GM19438 (cell line): ENCODE measurements at regions not wholly inside any gene's neighbourhood (a gene's known extent, or its start where the extent isn't known, plus 50 kb on each side); places are given as distances from the start of the nearest gene placed in this dataset.

Source experiments
- ATAC-seq: cut with Tn5 transposase; IDR thresholded peaks from one replicate; pipeline ENCODE4 v1.9.1; 2021; ENCODE audit warnings: low read depth; ENCODE audit not compliant: unreplicated experiment

GRCh38 chr4:112889199-112889598, 160.3 kb upstream of the ANK2 start:
- no peak for ATAC-seq

DNA sequence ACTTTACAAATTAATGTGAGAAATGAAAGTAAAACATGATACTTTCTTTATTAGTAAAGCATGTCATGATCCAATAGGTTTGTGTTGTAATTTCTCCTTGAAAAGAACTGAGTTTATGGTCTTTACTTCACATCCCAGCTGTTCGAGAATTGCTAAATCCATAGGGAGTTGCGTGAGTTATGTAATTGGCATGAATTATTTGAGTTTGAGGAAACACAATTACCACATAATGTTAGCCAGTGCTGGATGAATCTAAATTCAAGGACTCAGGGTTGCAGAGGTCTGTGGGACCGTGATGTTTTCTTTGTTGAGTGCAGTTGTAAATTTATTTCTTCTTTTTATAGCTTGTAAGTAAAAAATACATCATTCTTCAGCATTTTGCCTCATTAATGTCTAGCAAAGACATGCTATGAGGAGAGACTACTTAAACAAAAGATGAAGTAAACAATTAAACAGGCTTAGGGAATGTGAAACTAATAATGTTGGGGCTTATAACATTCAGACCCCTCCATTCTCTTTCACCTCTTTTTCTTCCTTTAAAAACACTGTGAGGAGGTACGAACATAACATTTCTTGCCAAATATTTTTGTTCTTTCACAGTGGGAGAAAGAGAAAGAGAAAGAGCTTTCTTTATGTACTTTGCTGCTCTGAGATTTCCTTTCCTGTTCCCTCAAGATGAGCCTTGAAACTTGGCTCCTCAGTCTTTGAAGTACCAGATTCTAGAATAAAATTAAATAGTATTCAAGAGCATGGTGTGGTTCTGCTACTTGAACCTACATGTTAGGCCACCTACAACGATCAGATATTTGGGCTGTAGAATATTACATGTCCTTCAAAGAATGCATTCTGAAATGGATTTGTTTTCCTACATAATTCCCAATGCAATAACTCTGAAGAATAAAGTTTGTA, 159.6 kb upstream of the ANK2 start:
- no peak for ATAC-seq

GRCh38 chr4:112894480-112894879, 155.0 kb upstream of the ANK2 start:
- no peak for ATAC-seq

GRCh38 chr4:112894951-112895350, 154.5 kb upstream of the ANK2 start:
- ATAC-seq, result no peak

- ATAC-seq, result no peak
These were observed 153.4 kb upstream of the ANK2 start for GRCh38 chr4:112895811-112896608.

DNA sequence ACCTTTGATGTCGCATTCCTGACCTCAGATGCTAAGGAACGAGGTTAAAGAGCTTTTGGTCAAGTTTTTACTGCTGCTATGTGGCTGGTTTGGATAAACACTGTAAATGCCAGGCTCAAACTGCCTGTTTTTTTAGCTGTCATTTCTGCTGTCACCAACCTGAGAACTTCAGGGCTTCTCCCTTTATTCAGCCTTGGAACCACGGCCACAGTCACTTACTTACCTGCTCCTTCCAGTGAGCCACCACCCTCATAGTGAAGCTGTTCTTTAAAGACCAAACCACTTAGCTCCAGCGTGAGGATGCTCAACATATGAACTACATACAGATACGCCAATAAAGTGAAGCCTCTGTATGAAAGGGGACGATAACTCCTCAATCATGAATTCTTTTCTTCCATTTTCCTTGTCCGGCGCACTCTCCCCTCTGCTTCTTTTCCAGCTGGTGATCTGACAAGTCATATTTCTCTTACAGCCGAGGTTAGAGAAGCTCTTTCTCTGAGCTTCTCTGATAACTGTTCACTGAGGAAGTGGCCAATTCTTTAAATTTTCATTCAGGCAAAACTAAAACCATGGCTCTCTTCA, 152.8 kb upstream of the ANK2 start:
- no peak for ATAC-seq

- no peak for ATAC-seq
These were observed 151.9 kb upstream of the ANK2 start for GRCh38 chr4:112897543-112897942.

DNA sequence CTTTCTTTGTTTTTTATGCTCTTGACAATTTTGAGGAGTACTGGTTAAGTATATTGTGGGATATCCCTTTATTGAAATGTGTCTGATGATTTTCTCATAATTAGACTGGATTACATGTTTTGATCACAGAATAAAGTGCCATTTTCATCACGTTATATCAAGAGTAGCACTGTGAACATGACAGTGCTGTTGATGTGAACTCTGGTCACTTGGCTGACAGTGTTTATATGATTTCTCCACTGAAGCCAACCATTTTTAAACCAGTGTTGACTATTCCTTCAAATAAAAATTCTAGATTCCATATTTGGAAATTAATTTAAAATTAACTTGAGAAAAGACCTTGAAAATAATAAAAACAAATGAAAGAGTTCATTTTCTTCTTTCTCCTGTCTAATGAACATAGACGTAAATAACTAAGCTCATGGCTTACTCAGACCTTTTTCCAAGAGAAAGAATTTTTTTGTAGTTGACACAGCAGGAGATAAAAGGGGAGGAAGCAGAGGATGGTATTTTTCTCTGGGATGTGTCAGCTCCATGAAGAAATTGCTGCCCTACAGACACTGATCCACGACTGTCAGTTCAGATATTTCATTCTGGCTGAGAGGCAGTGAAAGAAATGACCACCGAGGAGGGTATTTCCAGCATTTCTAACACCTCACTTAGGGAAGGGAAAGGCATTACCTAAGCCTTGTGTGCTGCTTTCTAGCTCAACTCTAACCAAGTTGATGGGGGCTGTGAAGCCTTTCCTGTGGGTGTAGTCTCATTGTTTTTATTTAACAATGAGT, 150.9 kb upstream of the ANK2 start:
- no peak for ATAC-seq

DNA sequence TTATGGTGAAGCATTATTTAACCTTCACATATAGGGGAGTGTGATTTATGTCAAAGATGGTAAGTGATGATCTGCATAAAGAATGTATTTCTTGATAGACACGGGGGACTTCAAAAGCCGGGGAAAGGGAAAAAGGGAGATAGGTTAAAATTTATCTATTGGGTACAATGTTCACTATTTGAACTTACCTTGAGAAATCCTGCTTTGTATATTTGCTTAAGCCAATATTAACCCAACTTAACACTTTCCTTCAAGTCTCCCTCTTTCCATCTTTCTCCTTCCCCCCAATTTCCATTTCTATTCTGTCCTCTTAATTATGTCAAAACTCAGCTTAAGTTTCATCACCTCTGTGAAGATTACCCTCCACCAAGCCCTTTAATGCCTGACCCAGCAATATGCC, 149.0 kb upstream of the ANK2 start:
- ATAC-seq, result no peak

DNA sequence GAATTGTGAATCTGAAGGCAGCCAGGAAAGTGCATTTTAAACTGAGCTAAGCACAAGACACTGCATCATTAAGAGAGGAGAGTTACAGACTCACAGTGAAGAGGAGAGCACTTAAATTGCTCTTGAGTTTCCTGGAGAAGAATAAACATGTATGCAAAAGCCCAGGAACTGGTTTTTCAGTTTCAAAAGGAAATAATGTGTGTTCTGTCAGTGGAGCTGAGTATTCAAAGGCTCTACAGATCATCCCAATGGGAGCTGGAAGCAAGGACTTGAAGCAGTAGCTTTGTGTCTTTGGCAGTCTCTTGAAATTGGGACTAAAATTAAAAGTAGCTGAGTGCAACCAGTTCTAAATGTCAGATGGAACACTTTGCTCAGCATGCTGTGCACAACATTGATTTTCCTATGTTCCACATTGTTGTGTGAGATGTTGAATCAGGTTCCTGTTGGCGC, 147.5 kb upstream of the ANK2 start:
- ATAC-seq, result no peak

DNA sequence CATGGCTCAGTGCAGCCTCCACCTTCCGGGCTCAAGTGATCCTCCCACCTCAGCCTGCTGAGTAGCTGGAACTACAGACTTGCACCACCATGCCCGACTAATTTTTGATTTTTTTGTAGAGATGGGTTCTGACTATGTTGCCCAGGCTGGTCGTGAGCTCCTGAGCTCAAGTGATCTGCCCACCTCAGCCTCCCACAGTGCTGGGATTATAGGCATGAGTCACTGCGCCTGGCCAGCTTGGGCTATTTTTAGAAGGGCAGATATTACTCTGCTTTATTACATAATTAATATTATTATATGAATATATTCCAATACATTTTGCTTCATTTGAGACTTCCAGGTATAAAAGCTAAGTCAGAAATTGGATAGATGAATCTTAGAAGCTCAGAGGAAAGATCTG, 143.7 kb upstream of the ANK2 start:
- ATAC-seq, result no peak

- ATAC-seq, result no peak
These were observed 140.9 kb upstream of the ANK2 start for GRCh38 chr4:112908511-112908910.

DNA sequence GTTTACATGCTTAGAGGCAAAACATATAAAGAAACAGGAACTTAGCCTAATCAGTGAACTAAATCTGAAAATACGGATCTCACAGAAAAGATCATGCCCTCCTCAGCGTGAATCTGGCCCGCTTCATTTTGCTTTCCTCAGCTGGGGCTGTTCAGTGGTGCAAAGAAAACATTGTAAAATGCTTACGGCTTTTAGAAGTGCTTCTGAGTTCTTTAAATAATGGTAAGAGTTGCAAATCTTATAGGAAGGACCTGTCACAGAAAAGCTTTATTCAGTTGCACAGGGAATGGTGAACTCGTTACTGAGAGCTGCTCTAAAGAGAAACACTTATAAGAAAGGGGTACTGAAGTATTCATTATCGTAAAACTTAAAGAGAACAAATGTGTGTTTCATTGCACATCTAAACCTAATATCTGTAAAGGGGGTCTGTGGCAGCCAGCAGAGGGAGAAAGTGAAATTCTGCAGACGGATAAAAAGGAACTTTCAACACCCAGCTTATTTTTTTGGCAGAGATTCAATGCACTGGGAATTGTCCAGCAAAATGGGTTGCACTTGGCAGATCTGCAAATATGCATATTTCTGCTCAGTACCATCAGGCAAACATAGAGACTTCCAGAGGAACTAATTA, 139.2 kb upstream of the ANK2 start:
- ATAC-seq, result no peak

DNA sequence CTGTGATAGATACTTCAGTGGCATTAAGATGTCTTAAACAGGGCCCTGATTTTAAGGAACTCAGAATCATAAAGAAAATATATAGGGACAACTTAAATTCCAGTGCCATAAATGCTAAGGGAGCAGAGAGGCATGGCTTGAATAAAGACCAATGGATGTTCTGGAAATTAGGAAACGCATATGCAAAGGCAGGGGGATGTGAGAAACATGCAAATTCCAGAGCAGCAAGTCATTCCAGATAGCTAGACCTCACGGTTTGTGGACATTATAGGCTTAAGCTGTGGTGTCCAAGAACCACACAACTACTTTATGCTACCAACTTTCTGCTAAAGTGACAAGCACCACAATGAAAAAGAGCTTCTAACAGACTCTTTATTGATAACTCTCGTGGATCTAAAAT, 132.6 kb upstream of the ANK2 start:
- no peak for ATAC-seq

DNA sequence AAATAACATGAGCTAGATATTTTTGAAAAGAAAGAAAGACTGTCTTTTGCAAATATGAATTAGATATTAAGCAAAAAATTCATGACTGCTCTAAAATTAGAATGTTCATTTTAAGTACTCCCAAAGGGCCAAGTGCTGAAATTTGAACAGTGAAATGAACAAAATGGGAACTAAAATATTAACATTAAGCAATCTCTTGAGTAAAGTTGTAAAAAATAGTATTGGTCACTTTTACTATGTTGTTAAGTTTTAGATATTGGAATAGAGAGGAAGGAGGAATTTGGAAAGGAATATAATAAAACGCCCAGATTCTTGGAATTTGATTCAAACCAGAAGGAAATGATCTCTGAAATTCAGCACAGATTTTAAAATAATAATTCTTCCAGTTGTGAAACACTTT, 125.9 kb upstream of the ANK2 start:
- no peak for ATAC-seq

- ATAC-seq, result no peak
These were observed 122.6 kb upstream of the ANK2 start for GRCh38 chr4:112926819-112927218.

GRCh38 chr4:112927544-112927943, 121.9 kb upstream of the ANK2 start:
- ATAC-seq, result no peak

DNA sequence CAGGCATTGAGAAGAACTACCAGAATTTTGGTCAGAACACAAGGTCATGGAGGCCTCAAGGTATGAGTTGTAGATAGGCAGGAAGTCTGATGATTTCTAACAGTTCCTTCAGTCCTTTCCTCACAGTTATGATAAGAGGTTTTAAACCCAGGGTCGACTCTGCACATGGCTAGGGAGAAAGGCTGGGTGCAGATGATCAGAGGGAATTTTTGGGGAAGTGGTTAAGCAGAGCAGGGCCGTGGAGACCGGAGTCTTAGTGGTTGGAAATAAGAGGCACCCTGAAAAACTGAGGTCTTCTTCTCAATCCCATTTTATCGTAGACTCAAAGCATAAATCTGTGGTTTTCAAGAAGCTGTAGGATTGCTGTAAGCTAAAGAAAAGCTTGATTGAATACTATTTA, 118.5 kb upstream of the ANK2 start:
- ATAC-seq, result no peak

- no peak for ATAC-seq
These were observed 115.7 kb upstream of the ANK2 start for GRCh38 chr4:112933790-112934189.

GRCh38 chr4:112938461-112939058, 110.9 kb upstream of the ANK2 start:
- ATAC-seq, result no peak
